IMR-90 (cell line): ENCODE measurements at regions not wholly inside any gene's neighbourhood (a gene's known extent, or its start where the extent isn't known, plus 50 kb on each side); places are given as distances from the start of the nearest gene placed in this dataset.

Experiments used
- ATAC-seq: fragments of 200-7000 bp; cut with Tn5 transposase; 2 replicates; pipeline ENCODE4 v1.9.1; 2020; ENCODE audit warnings: low read depth, mild to moderate bottlenecking, moderate library complexity
- BruUV-seq: library from RNA; stranded (reverse); fragments of 400-500 nt; replicated peaks from 2 replicates; lab custom pipeline; 2021; lab: Mats Ljungman, UMichigan
- CTCF ChIA-PET: fragments of 300-600 bp; formaldehyde crosslinking; extraction: SDS; loops from one replicate; lab custom pipeline; 2021; ENCODE audit warnings: antibody characterized with exemption; lab: Yijun Ruan, JAX
- POLR2A ChIA-PET: fragments of 300-600 bp; sonication (Branson Sonifier 250); formaldehyde crosslinking; loops from one replicate; lab custom pipeline; 2022; ENCODE audit warnings: antibody characterized with exemption; ENCODE audit not compliant: unreplicated experiment; lab: Charles Lee
- DNase-seq: peaks from one replicate; pipeline ENCODE4 v3.0.0; 2013
- H2AFZ ChIP-seq: replicated peaks from 2 replicates; pipeline ENCODE3; 2013; ENCODE audit warnings: low read length, mild to moderate bottlenecking; ENCODE audit not compliant: poor library complexity
- H2AK5ac ChIP-seq: 2 replicates; pipeline ENCODE4 v1.6.1; 2013; ENCODE audit warnings: low read depth, low read length, inconsistent platforms
- H2AK9ac ChIP-seq: replicated peaks from 2 replicates; pipeline ENCODE3; 2013; ENCODE audit warnings: mild to moderate bottlenecking, low read depth, low read length, moderate library complexity; ENCODE audit not compliant: poor library complexity
- H2BK120ac ChIP-seq: 2 replicates; pipeline ENCODE4 v1.6.1; 2013; ENCODE audit warnings: low read depth, low read length, inconsistent platforms
- H2BK15ac ChIP-seq: 3 replicates; pipeline ENCODE4 v1.6.1; 2013; ENCODE audit warnings: low read depth, low read length, inconsistent platforms
- H2BK20ac ChIP-seq: 2 replicates; pipeline ENCODE4 v1.6.1; 2013; ENCODE audit warnings: low read depth, mild to moderate bottlenecking, inconsistent platforms, low read length, moderate library complexity
- H2BK5ac ChIP-seq: 2 replicates; pipeline ENCODE4 v1.6.1; 2013; ENCODE audit warnings: mild to moderate bottlenecking, low read depth, low read length, inconsistent platforms; ENCODE audit not compliant: poor library complexity, severe bottlenecking
- H3K14ac ChIP-seq: replicated peaks from 2 replicates; pipeline ENCODE4 v1.6.1; 2013; ENCODE audit warnings: low read depth, low read length, inconsistent platforms
- H3K18ac ChIP-seq: 2 replicates; pipeline ENCODE4 v1.6.1; 2013; ENCODE audit warnings: low read depth, low read length, control low read depth
- H3K23ac ChIP-seq: 2 replicates; pipeline ENCODE4 v1.6.1; 2013; ENCODE audit warnings: low read depth, low read length, inconsistent platforms
- H3K27ac ChIP-seq: 2 replicates; pipeline ENCODE4 v1.5.1; 2013; ENCODE audit warnings: mild to moderate bottlenecking, control low read depth, low read length; ENCODE audit not compliant: insufficient read depth
- H3K27me3 ChIP-seq: 2 replicates; pipeline ENCODE4 v1.6.1; 2013; ENCODE audit warnings: low read length; ENCODE audit not compliant: control insufficient read depth, insufficient read depth
- H3K36me3 ChIP-seq: 2 replicates; pipeline ENCODE4 v1.6.1; 2013; ENCODE audit warnings: low read length, mixed read lengths; ENCODE audit not compliant: control insufficient read depth, insufficient read depth
- H3K4ac ChIP-seq: 2 replicates; pipeline ENCODE4 v1.6.1; 2013; ENCODE audit warnings: low read depth, low read length, inconsistent platforms
- H3K4me1 ChIP-seq: 2 replicates; pipeline ENCODE4 v1.6.1; 2013; ENCODE audit warnings: low read length, mixed read lengths; ENCODE audit not compliant: control insufficient read depth, insufficient read depth
- H3K4me2 ChIP-seq: 2 replicates; pipeline ENCODE4 v1.6.1; 2013; ENCODE audit warnings: low read depth, mild to moderate bottlenecking, control low read depth, low read length, moderate library complexity
- H3K4me3 ChIP-seq: 2 replicates; pipeline ENCODE4 v1.5.1; 2013; ENCODE audit warnings: low read depth, mild to moderate bottlenecking, control low read depth, low read length, moderate library complexity; ENCODE audit not compliant: insufficient read depth
- H3K56ac ChIP-seq: 2 replicates; pipeline ENCODE4 v1.6.1; 2013; ENCODE audit warnings: low read length, inconsistent platforms; ENCODE audit not compliant: insufficient read depth; ENCODE audit errors: extremely low read depth
- H3K79me1 ChIP-seq, 2 experiments: 2 replicates each; pipeline ENCODE4 v1.6.1; 2013; ENCODE audit warnings: low read length in 2 of 2, inconsistent platforms in 1 of 2, low read depth in 1 of 2
- H3K9ac ChIP-seq: 2 replicates; pipeline ENCODE4 v1.6.1; 2013; ENCODE audit warnings: low read depth, low read length, control low read depth
- H3K9me1 ChIP-seq: 2 replicates; pipeline ENCODE4 v1.6.1; 2013; ENCODE audit warnings: low read length, inconsistent platforms; ENCODE audit not compliant: insufficient read depth
- H3K9me3 ChIP-seq: 2 replicates; pipeline ENCODE4 v1.6.1; 2013; ENCODE audit warnings: low read length; ENCODE audit not compliant: control insufficient read depth, insufficient read depth
- H4K20me1 ChIP-seq: 2 replicates; pipeline ENCODE4 v1.6.1; 2013; ENCODE audit warnings: low read length, inconsistent platforms; ENCODE audit not compliant: insufficient read depth
- H4K5ac ChIP-seq: 2 replicates; pipeline ENCODE4 v1.6.1; 2013; ENCODE audit warnings: mild to moderate bottlenecking, low read depth, low read length, control low read depth
- H4K8ac ChIP-seq, 2 experiments: 2 replicates each; pipeline ENCODE4 v1.6.1; 2013; ENCODE audit warnings: low read depth in 2 of 2, low read length in 2 of 2, control low read depth in 1 of 2, inconsistent platforms in 1 of 2
- H4K91ac ChIP-seq: 2 replicates; pipeline ENCODE4 v1.6.1; 2013; ENCODE audit warnings: low read depth, low read length, inconsistent platforms; ENCODE audit not compliant: insufficient read depth
- FOS ChIP-seq: fragments of 150-350 bp; IDR thresholded peaks from 2 replicates; pipeline ENCODE4 v1.6.1; 2016; ENCODE audit warnings: low read depth, low read length
- MXI1 ChIP-seq: IDR thresholded peaks from 2 replicates; pipeline ENCODE4 v1.6.1; 2012; ENCODE audit warnings: low read depth, mild to moderate bottlenecking, low read length, moderate library complexity, borderline replicate concordance
- POLR2A ChIP-seq: IDR thresholded peaks from 2 replicates; pipeline ENCODE4 v1.6.1; 2012; ENCODE audit warnings: mild to moderate bottlenecking, low read depth, low read length
- RAD21 ChIP-seq: IDR thresholded peaks from 2 replicates; pipeline ENCODE4 v1.6.1; 2012; ENCODE audit warnings: low read length, improper control_type of control experiment
- WGBS, 2 experiments: methylation state at CpG; one replicate each; pipeline versions ENCODE4 v1.1.5 to v1.1.7; 2013; ENCODE audit warnings: missing lambda C conversion rate in 2 of 2; ENCODE audit not compliant: insufficient read length in 1 of 2; ENCODE audit errors: extremely low coverage in 2 of 2; 5-methylcytosine and 5-hydroxymethylcytosine counted together
- dilution Hi-C: fragments of 300-500 bp; cut with HindIII; formaldehyde crosslinking; loops from one replicate; pipeline ENCODE4 v1.14.3; 2018; ENCODE audit warnings: low sequenced_read_pairs; ENCODE audit not compliant: unreplicated experiment
- in situ Hi-C: fragments of 300-500 bp; cut with MboI; formaldehyde crosslinking; loops from 3 replicates; pipeline ENCODE4 v1.14.3; 2019; ENCODE audit warnings: low sequenced_read_pairs, inconsistent platforms, mixed read lengths
- intact Hi-C: fragments of 100-400 bp; cut with micrococcal nuclease; formaldehyde crosslinking; loops from 2 replicates; pipeline ENCODE4 v1.10.0; 2022

DNA sequence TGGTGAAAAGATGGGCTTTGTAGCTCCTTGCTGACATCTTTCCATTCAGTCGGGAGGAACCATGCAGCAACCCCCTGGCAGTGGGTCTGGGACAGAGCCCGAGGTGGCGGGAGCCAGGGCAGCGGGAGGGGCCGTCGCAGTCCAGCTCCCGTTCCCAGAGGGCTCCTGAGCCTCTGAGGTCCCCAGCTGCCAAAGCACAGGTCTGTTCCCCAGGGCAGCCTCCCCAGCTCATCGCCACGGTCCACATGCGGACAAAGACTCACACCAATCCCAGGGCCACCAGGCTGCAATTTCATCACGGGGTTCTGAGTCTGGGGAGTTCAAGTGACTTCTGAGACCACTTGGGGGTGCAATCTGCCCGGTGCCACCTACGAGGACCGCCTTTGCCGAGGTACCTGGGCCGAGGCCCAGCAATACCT, 196.0 kb downstream of the RBFOX3 start:
- no peak overlapping the region for H3K9ac ChIP-seq
- H2AK9ac ChIP-seq: no peak overlapping the region
- no peak overlapping the region for H3K18ac ChIP-seq
- H3K9me1 ChIP-seq: no peaks in the 10 kb centered on the region
- WGBS, 2 experiments: 36% methylated on average over 14 of the region's 16 CpGs; no CpG with 5 or more reads in 1 of the 2 experiments
- H3K27ac ChIP-seq: no peak overlapping the region
- CTCF ChIA-PET: no interaction called here
- H3K36me3 ChIP-seq: no peaks in the 10 kb centered on the region
- DNase-seq (no peak), ATAC-seq (no peak)
- dilution Hi-C loops: no loop called here
- H3K9me3 ChIP-seq: no peaks in the 10 kb centered on the region
- no peaks in the 10 kb centered on the region for H4K20me1 ChIP-seq
- POLR2A ChIA-PET: no interaction called here
- H3K4me2 ChIP-seq: no peak overlapping the region
- no peak overlapping the region for H3K14ac ChIP-seq
- no peak overlapping the region for H2BK5ac ChIP-seq
- no peak overlapping the region for H2BK120ac ChIP-seq
- intact Hi-C loops: no loop called here
- no peak overlapping the region for H2AFZ ChIP-seq
- no peak for TF ChIP-seq POLR2A
- no peak for TF ChIP-seq FOS
- no peak for TF ChIP-seq RAD21
- TF ChIP-seq MXI1: no peak
- H4K8ac ChIP-seq: no peak overlapping the region
- BruUV-seq: no TSS peak
- no peak overlapping the region for H3K4me3 ChIP-seq
- H3K79me1 ChIP-seq: no peaks in the 10 kb centered on the region
- H3K27me3 ChIP-seq: peaks cover 7% of the 10 kb centered on the region; the same call in 1 of the 2 replicates
- H3K4ac ChIP-seq: no peak overlapping the region
- no peak overlapping the region for H2AK5ac ChIP-seq
- H4K91ac ChIP-seq: no peak overlapping the region
- in situ Hi-C loops: no loop called here
- no peak overlapping the region for H2BK20ac ChIP-seq
- H3K23ac ChIP-seq: no peak overlapping the region
- no peak overlapping the region for H2BK15ac ChIP-seq
- no peak overlapping the region for H3K56ac ChIP-seq
- H4K5ac ChIP-seq: no peak overlapping the region
- H3K4me1 ChIP-seq: no peaks in the 10 kb centered on the region
